Progenitor cell of endocrine pancreas (in vitro differentiated cells): ENCODE measurements at regions not wholly inside any gene's neighbourhood (a gene's known extent, or its start where the extent isn't known, plus 50 kb on each side); places are given as distances from the start of the nearest gene placed in this dataset.

Experiments used
- DNase-seq: peaks from one replicate; pipeline ENCODE4 v3.0.0; 2021; ENCODE audit warnings: low spot score; ENCODE audit not compliant: unreplicated experiment
- H3K27ac Mint-ChIP-seq: 2 replicates; pipeline ENCODE4 v1.8.0; 2021; ENCODE audit warnings: mild to moderate bottlenecking, moderate library complexity, mixed read lengths
- H3K27me3 Mint-ChIP-seq: 2 replicates; pipeline ENCODE4 v1.8.0; 2021; ENCODE audit warnings: mixed read lengths
- H3K36me3 Mint-ChIP-seq: 2 replicates; pipeline ENCODE4 v1.8.0; 2022; ENCODE audit warnings: mixed read lengths; ENCODE audit not compliant: insufficient read depth
- H3K4me1 Mint-ChIP-seq: 2 replicates; pipeline ENCODE4 v1.8.0; 2021; ENCODE audit warnings: low read depth, mixed read lengths
- H3K4me3 Mint-ChIP-seq: 2 replicates; pipeline ENCODE4 v1.8.0; 2021; ENCODE audit warnings: low read depth, mild to moderate bottlenecking, moderate library complexity, mixed read lengths
- H3K9me3 Mint-ChIP-seq: 2 replicates; pipeline ENCODE4 v1.8.0; 2021; ENCODE audit warnings: low read depth, mixed read lengths
- TF ChIP-seq, protein P1 (sequence below): fragments of 200-600 bp; sonication (generic); IDR thresholded peaks from one replicate; pipeline ENCODE4 v1.5.0; 2021; ENCODE audit warnings: antibody characterized with exemption, mild to moderate bottlenecking; ENCODE audit not compliant: unreplicated experiment

DNA sequence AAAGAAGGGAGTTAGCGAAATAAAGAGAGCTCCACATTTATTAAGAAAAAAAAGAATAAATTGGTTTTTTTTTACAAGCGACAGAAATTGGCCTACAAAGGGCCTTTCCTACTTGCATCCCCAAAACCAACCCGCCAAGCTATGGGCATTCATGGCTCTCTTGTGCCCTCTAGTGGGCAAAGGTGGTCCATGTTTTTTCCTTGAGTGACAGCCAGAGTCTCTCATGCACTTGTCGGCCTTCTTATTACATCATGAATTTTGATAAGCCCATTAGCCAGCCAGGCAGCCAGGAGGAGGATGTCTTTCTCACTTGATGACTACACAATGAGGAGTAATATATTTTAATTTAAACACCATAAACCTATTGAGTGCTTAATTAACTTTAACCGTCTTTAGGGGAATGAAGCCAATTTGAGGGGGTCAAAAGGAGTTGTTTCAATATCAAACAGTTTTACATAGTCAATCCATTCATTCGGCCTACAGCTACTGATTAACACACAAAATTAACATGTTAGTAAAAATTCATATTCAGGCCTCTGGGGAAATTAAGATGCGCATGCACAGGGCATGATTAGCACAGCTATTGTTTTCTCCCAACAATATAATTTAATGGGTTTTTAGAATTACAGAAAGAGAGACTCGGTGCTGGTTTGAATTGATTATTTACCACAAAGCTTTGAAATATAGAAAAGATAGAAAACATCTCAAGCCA is 85.5 kb downstream of the RCN1 start:
- Mint-ChIP-seq H3K36me3 (no peaks in the 10 kb centered on the region), H3K9me3 (no peaks in the 10 kb centered on the region), H3K27ac (no peak overlapping the region), H3K4me1 (peaks cover 7% of the 10 kb centered on the region), H3K4me3 (no peak overlapping the region), H3K27me3 (peaks cover 31% of the 10 kb centered on the region)
- TF ChIP-seq, protein P1, sequence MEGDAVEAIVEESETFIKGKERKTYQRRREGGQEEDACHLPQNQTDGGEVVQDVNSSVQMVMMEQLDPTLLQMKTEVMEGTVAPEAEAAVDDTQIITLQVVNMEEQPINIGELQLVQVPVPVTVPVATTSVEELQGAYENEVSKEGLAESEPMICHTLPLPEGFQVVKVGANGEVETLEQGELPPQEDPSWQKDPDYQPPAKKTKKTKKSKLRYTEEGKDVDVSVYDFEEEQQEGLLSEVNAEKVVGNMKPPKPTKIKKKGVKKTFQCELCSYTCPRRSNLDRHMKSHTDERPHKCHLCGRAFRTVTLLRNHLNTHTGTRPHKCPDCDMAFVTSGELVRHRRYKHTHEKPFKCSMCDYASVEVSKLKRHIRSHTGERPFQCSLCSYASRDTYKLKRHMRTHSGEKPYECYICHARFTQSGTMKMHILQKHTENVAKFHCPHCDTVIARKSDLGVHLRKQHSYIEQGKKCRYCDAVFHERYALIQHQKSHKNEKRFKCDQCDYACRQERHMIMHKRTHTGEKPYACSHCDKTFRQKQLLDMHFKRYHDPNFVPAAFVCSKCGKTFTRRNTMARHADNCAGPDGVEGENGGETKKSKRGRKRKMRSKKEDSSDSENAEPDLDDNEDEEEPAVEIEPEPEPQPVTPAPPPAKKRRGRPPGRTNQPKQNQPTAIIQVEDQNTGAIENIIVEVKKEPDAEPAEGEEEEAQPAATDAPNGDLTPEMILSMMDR: peak; percentile 97
- DNase-seq: peak; percentile 80

DNA sequence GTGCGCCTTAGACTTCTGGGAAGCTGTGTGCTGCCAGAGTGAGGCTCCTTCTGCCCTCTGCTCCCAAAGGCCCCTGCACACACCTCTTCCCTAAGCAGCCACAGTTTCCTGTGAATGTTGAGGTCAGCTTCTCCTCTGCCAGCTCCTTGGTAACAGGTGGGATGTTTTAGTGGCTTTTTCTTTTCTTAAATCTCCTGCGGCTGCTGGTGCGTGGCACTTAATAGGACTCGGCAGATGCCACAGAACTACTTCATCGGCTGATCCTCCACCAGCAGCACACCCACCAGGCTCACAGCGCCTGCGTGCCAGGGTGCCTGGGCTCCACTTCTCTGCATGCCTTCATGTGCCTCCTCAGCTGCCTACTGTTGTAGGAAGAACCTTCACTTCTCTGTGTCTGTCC is 87.8 kb downstream of the RCN1 start:
- no peak for DNase-seq
- no peaks in the 10 kb centered on the region for H3K36me3 Mint-ChIP-seq
- H3K27ac Mint-ChIP-seq: no peak overlapping the region
- no peaks in the 10 kb centered on the region for H3K4me1 Mint-ChIP-seq
- no peaks in the 10 kb centered on the region for H3K9me3 Mint-ChIP-seq
- H3K27me3 Mint-ChIP-seq: peaks cover 27% of the 10 kb centered on the region
- TF ChIP-seq, protein P1: no peak
- H3K4me3 Mint-ChIP-seq: no peak overlapping the region

DNA sequence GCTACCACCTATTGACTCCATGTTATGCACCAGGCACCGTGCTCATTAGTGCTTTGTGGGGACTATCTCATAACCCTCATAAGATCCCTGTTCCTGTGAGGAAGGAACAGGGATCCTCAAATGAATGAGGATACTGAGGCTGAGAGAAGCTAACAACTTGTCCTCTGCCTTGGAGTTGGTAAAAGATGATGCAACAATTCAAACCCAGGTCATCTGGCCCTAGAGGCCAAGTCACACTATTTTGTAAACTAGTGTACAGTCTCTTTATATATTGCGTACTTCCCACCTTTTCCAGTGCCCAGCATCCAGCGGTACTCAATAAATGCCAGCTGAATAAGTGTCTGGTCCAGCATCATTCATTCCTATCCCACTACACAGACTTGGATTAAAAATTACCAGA is 92.6 kb downstream of the RCN1 start:
- Mint-ChIP-seq H3K27me3 (peaks cover 28% of the 10 kb centered on the region), H3K4me3 (no peak overlapping the region), H3K4me1 (no peaks in the 10 kb centered on the region), H3K36me3 (no peaks in the 10 kb centered on the region), H3K27ac (no peak overlapping the region), H3K9me3 (no peaks in the 10 kb centered on the region)
- DNase-seq: no peak
- TF ChIP-seq, protein P1: no peak

- no peaks in the 10 kb centered on the region for H3K9me3 Mint-ChIP-seq
- H3K27me3 Mint-ChIP-seq: peaks cover 26% of the 10 kb centered on the region
- no peaks in the 10 kb centered on the region for H3K4me1 Mint-ChIP-seq
- TF ChIP-seq, protein P1: no peak
- H3K36me3 Mint-ChIP-seq: no peaks in the 10 kb centered on the region
- no peak overlapping the region for H3K27ac Mint-ChIP-seq
- no peak overlapping the region for H3K4me3 Mint-ChIP-seq
- DNase-seq: no peak
Measured at GRCh38 chr11:32184041-32184722, 93.3 kb downstream of the RCN1 start.

DNA sequence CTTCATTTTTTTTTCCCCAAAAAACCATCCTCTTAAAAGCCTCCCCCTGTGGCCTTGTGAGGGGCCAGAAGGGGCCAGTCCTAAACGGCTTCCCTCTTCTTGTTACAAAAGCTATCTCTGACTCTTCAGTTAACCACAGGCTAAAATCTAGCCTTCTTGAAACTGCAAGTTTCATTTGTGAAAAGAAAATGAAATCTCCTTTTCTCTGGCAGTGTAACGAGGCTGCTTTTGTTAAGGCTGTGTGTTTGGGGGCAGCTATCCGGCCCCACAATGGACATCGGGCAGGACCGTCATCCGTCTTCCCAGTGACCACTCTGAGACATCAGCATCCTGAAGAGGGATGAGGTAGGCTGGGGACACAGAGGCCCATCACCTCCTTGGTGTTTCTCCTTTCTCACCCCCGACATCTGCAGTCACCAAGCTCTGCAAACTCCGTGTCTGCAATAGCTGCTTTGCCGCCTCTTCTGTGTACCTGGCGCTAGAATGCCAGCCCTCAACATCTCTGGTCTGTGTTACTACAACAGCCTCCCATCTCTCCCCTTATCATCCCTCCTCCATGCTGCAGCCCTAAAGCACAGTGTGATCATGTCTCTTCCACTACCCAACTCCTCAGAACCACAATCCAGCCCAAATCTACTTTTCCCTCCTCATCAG is 94.0 kb downstream of the RCN1 start:
- Mint-ChIP-seq H3K4me1 (no peaks in the 10 kb centered on the region), H3K9me3 (no peaks in the 10 kb centered on the region), H3K36me3 (no peaks in the 10 kb centered on the region), H3K27me3 (peaks cover 26% of the 10 kb centered on the region), H3K27ac (no peak overlapping the region), H3K4me3 (no peak overlapping the region)
- DNase-seq: no peak
- TF ChIP-seq, protein P1: no peak
